Breast epithelium (tissue), 3 donors: ENCODE measurements at regions not wholly inside any gene's neighbourhood (a gene's known extent, or its start where the extent isn't known, plus 50 kb on each side); places are given as distances from the start of the nearest gene placed in this dataset.

ENCODE experiments used
- CTCF ChIP-seq, 3 donors: fragments of 450-650 bp; IDR thresholded peaks; one replicate each; pipeline ENCODE4 v1.5.1; 2016 to 2017; ENCODE audit warnings: antibody characterized with exemption in 3 of 3, mild to moderate bottlenecking in 3 of 3, moderate library complexity in 3 of 3
- POLR2A ChIP-seq: fragments of 450-650 bp; IDR thresholded peaks from one replicate; pipeline ENCODE4 v1.6.1; 2016; ENCODE audit warnings: antibody characterized with exemption, mild to moderate bottlenecking, moderate library complexity

GRCh38 chr3:117191245-117191644, 481.7 kb downstream of the TUSC7 start:
- TF ChIP-seq CTCF (IDR thresholded peaks at IDR 0.05) (no peak), POLR2A (no peak)
